GM21367 (cell line): ENCODE measurements at regions not wholly inside any gene's neighbourhood (a gene's known extent, or its start where the extent isn't known, plus 50 kb on each side); places are given as distances from the start of the nearest gene placed in this dataset.
A peak's percentile ranks its signal among the peaks of the same experiment; 100 is the strongest.

Experiments used
- ATAC-seq: cut with Tn5 transposase; IDR thresholded peaks from one replicate; pipeline ENCODE4 v1.9.1; 2021; ENCODE audit not compliant: unreplicated experiment

GRCh38 chr1:50300297-50300696 is 122.9 kb downstream of the DMRTA2 start:
- ATAC-seq = no peak

GRCh38 chr1:50295566-50295965 is 127.7 kb downstream of the DMRTA2 start:
- ATAC-seq = no peak

- ATAC-seq = no peak
Observed at GRCh38 chr1:50292276-50292675, 131.0 kb downstream of the DMRTA2 start.

- no peak for ATAC-seq
Observed at GRCh38 chr1:50289495-50289894, 133.7 kb downstream of the DMRTA2 start.

- ATAC-seq = no peak
Observed at GRCh38 chr1:50285994-50286393, 137.2 kb downstream of the DMRTA2 start.

- no peak for ATAC-seq
Observed at GRCh38 chr1:50279622-50280330, 143.5 kb downstream of the DMRTA2 start.

- no peak for ATAC-seq
Observed at GRCh38 chr1:50278961-50279360, 144.3 kb downstream of the DMRTA2 start.

- no peak for ATAC-seq
Observed at GRCh38 chr1:50278410-50278809, 144.8 kb downstream of the DMRTA2 start.

GRCh38 chr1:50275566-50275965 is 147.7 kb downstream of the DMRTA2 start:
- ATAC-seq = no peak

GRCh38 chr1:50272912-50273311 is 150.3 kb downstream of the DMRTA2 start:
- no peak for ATAC-seq

GRCh38 chr1:50271968-50272578 is 151.2 kb downstream of the DMRTA2 start:
- peak; percentile 71 for ATAC-seq

- ATAC-seq = no peak
Observed at GRCh38 chr1:50271337-50271736, 151.9 kb downstream of the DMRTA2 start.

- ATAC-seq = no peak
Observed at GRCh38 chr1:50270926-50271325, 152.3 kb downstream of the DMRTA2 start.

GRCh38 chr1:50268049-50268448 is 155.2 kb downstream of the DMRTA2 start:
- ATAC-seq = no peak

- no peak for ATAC-seq
Observed at GRCh38 chr1:50266509-50266908, 156.7 kb downstream of the DMRTA2 start.

GRCh38 chr1:50265790-50266314 is 157.1 kb downstream of the ELAVL4 start:
- no peak for ATAC-seq

GRCh38 chr1:50264590-50264989 is 155.9 kb downstream of the ELAVL4 start:
- ATAC-seq = no peak

GRCh38 chr1:50262436-50262835 is 153.7 kb downstream of the ELAVL4 start:
- no peak for ATAC-seq

GRCh38 chr1:50261951-50262350 is 153.2 kb downstream of the ELAVL4 start:
- ATAC-seq = no peak

GRCh38 chr1:50257940-50258685 is 149.4 kb downstream of the ELAVL4 start:
- ATAC-seq = no peak

GRCh38 chr1:50257029-50257428 is 148.3 kb downstream of the ELAVL4 start:
- no peak for ATAC-seq
